ENCODE measurements at regions not wholly inside any gene's neighbourhood (a gene's known extent, or its start where the extent isn't known, plus 50 kb on each side); places are given as distances from the start of the nearest gene placed in this dataset.

DNA sequence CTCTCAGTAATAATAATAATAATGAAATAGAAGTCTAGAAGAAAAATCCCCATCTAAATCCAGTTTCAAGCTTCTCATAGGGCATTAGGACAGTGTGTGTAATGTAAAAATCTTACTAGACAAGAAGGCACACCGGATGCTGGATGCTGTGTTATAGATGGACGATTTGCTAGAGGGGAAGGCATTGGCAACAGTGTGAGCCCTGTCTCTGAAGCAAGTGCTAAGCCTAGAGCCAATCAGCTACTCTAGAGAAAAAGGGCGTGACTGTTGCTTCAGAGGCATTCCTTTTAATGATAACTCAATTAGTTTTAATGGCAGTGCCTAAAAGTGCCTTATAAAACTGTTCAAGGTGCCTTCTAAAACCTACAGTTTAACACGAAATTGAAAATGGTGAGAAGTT lies 344.9 kb downstream of the TDRD15 start:
- TF ChIP-seq, protein P1, sequence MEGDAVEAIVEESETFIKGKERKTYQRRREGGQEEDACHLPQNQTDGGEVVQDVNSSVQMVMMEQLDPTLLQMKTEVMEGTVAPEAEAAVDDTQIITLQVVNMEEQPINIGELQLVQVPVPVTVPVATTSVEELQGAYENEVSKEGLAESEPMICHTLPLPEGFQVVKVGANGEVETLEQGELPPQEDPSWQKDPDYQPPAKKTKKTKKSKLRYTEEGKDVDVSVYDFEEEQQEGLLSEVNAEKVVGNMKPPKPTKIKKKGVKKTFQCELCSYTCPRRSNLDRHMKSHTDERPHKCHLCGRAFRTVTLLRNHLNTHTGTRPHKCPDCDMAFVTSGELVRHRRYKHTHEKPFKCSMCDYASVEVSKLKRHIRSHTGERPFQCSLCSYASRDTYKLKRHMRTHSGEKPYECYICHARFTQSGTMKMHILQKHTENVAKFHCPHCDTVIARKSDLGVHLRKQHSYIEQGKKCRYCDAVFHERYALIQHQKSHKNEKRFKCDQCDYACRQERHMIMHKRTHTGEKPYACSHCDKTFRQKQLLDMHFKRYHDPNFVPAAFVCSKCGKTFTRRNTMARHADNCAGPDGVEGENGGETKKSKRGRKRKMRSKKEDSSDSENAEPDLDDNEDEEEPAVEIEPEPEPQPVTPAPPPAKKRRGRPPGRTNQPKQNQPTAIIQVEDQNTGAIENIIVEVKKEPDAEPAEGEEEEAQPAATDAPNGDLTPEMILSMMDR (conservative IDR thresholded peaks at IDR 0.05 in 1 of 2, IDR thresholded peaks at IDR 0.05 in 1 of 2; ENCODE audit: low read depth in 1 of 2, low read length in 2 of 2) = no peak
- TF ChIP-seq EZH2 (IDR thresholded peaks at IDR 0.05; ENCODE audit: low read length, missing control alignments) = no peak
